ENCODE measurements at regions not wholly inside any gene's neighbourhood (a gene's known extent, or its start where the extent isn't known, plus 50 kb on each side); places are given as distances from the start of the nearest gene placed in this dataset.

- TF ChIP-seq ZBTB34 (CRISPR knock-in tag; IDR thresholded peaks at IDR 0.05), result peak; percentile 73; the same call in 1 of the 2 replicates
- no peak for TF ChIP-seq LCORL (IDR thresholded peaks at IDR 0.05)
- peak; percentile 98 for TF ChIP-seq LCORL (CRISPR knock-in tag; IDR thresholded peaks at IDR 0.05)
- TF ChIP-seq FOXO1 (CRISPR knock-in tag; IDR thresholded peaks at IDR 0.05), result peak; percentile 92
- no peak for TF ChIP-seq ZNF546 (CRISPR knock-in tag; conservative IDR thresholded peaks at IDR 0.05)
- TF ChIP-seq ZNF431 (CRISPR knock-in tag; IDR thresholded peaks at IDR 0.05; ENCODE audit: borderline replicate concordance, low read depth), result peak; percentile 84; the same call in 1 of the 2 replicates
- TF ChIP-seq ZNF777 (CRISPR knock-in tag; IDR thresholded peaks at IDR 0.05), result no peak
- TF ChIP-seq ZZZ3 (CRISPR knock-in tag; IDR thresholded peaks at IDR 0.05; ENCODE audit: borderline replicate concordance), result no peak
- TF ChIP-seq ZFP91 (CRISPR knock-in tag; IDR thresholded peaks at IDR 0.05; ENCODE audit: borderline replicate concordance), result peak; percentile 87
- TF ChIP-seq SP140L (CRISPR knock-in tag; IDR thresholded peaks at IDR 0.05; ENCODE audit: borderline replicate concordance), result peak; percentile 44; the same call in 1 of the 2 replicates
- no peak; the same call in 1 of the 2 replicates for TF ChIP-seq ZSCAN12 (CRISPR knock-in tag; IDR thresholded peaks at IDR 0.05)
- TF ChIP-seq BRD4 (CRISPR knock-in tag; IDR thresholded peaks at IDR 0.05), result 0 out of 2 replicates have a peak, but pooled peaks have one; percentile 24
- no peak for TF ChIP-seq SUZ12 (IDR thresholded peaks at IDR 0.05; ENCODE audit: low read depth, low read length)
- peak; percentile 95 for TF ChIP-seq ZSCAN21 (CRISPR knock-in tag; IDR thresholded peaks at IDR 0.05; ENCODE audit: borderline replicate concordance)
- TF ChIP-seq MXD4 (CRISPR knock-in tag; IDR thresholded peaks at IDR 0.05), result peak; percentile 86
- peak; percentile 72; the same call in 1 of the 2 replicates for TF ChIP-seq THAP9 (CRISPR knock-in tag; IDR thresholded peaks at IDR 0.05; ENCODE audit: borderline replicate concordance)
- peak; percentile 84; the same call in 1 of the 2 replicates for TF ChIP-seq HOXA9 (CRISPR knock-in tag; IDR thresholded peaks at IDR 0.05; ENCODE audit: borderline replicate concordance)
- TF ChIP-seq ZMYM4 (CRISPR knock-in tag; IDR thresholded peaks at IDR 0.05), result peak; percentile 83; the same call in 1 of the 2 replicates
- peak; percentile 76 for TF ChIP-seq HOMEZ (CRISPR knock-in tag; IDR thresholded peaks at IDR 0.05; ENCODE audit: low read depth)
- peak; percentile 96 for TF ChIP-seq BORCS8-MEF2B (CRISPR knock-in tag; IDR thresholded peaks at IDR 0.05)
- TF ChIP-seq PCBP1 (IDR thresholded peaks at IDR 0.05; ENCODE audit: borderline replicate concordance, low read depth, low read length), result 0 out of 2 replicates have a peak, but pooled peaks have one; percentile 83
- no peak for TF ChIP-seq TRIM22 (IDR thresholded peaks at IDR 0.05)
Measured at GRCh38 chr16:85448557-85449190, 164.4 kb upstream of the GSE1 start (continued).
